ENCODE measurements at regions not wholly inside any gene's neighbourhood (a gene's known extent, or its start where the extent isn't known, plus 50 kb on each side); places are given as distances from the start of the nearest gene placed in this dataset.

- DNase-seq, result peak; percentile 34
Observed at GRCh38 chr2:43105586-43106558, 120.5 kb downstream of the ZFP36L2 start.

GRCh38 chr2:43104763-43105162, 121.6 kb downstream of the ZFP36L2 start:
- DNase-seq, result no peak

- no peak for DNase-seq
Observed at GRCh38 chr2:43104106-43104505, 122.3 kb downstream of the ZFP36L2 start.

GRCh38 chr2:43103093-43103404, 123.4 kb downstream of the ZFP36L2 start:
- no peak for DNase-seq

- no peak for DNase-seq
Observed at GRCh38 chr2:43102366-43103092, 123.9 kb downstream of the ZFP36L2 start.

GRCh38 chr2:43101751-43102150, 124.7 kb downstream of the ZFP36L2 start:
- no peak for DNase-seq

GRCh38 chr2:43100883-43101662, 125.3 kb downstream of the ZFP36L2 start:
- peak; percentile 94 for DNase-seq

- no peak for DNase-seq
Observed at GRCh38 chr2:43100362-43100882, 126.0 kb downstream of the ZFP36L2 start.

GRCh38 chr2:43099797-43100196, 126.6 kb downstream of the ZFP36L2 start:
- DNase-seq, result no peak

GRCh38 chr2:43098539-43098938, 127.9 kb downstream of the ZFP36L2 start:
- no peak for DNase-seq

- no peak for DNase-seq
Observed at GRCh38 chr2:43097644-43098408, 128.6 kb downstream of the ZFP36L2 start.

GRCh38 chr2:43095533-43096295, 130.7 kb downstream of the ZFP36L2 start:
- DNase-seq, result no peak

GRCh38 chr2:43092520-43093179, 133.8 kb downstream of the ZFP36L2 start:
- DNase-seq, result no peak

GRCh38 chr2:43090317-43090716, 136.1 kb downstream of the ZFP36L2 start:
- DNase-seq, result no peak

- no peak for DNase-seq
Observed at GRCh38 chr2:43088143-43089073, 138.0 kb downstream of the ZFP36L2 start.

GRCh38 chr2:43087413-43087812, 139.0 kb downstream of the ZFP36L2 start:
- DNase-seq, result no peak

- DNase-seq, result no peak
Observed at GRCh38 chr2:43086451-43087221, 139.8 kb downstream of the ZFP36L2 start.

GRCh38 chr2:43085929-43086328, 140.5 kb downstream of the ZFP36L2 start:
- DNase-seq, result no peak

Measured in right kidney (tissue), 1 donor.